OCI-LY3 (cell line): ENCODE measurements at regions not wholly inside any gene's neighbourhood (a gene's known extent, or its start where the extent isn't known, plus 50 kb on each side); places are given as distances from the start of the nearest gene placed in this dataset.
"Not testable (repeated sequence)": the region's sequence is repeated elsewhere in the genome, so short reads cannot be mapped to it uniquely, and the experiment has no call there.

Source experiments
- H2AFZ ChIP-seq: fragments of 200-600, 300-600 bp; shearing (Covaris generic); 2 replicates; pipeline ENCODE4 v1.6.0; 2014; ENCODE audit warnings: antibody characterized with exemption, low read depth, low read length
- H3K27ac ChIP-seq: fragments of 200-600, 300-600 bp; sonication (generic); 2 replicates; pipeline ENCODE4 v1.5.1; 2014; ENCODE audit warnings: mild to moderate bottlenecking, low read length, moderate library complexity, mixed read lengths
- H3K27me3 ChIP-seq: fragments of 200-600, 300-600 bp; sonication (generic); 2 replicates; pipeline ENCODE4 v1.6.1; 2014; ENCODE audit warnings: low read depth, low read length, mixed read lengths
- H3K36me3 ChIP-seq: fragments of 200-600, 300-600 bp; sonication (generic); replicated peaks from 2 replicates; pipeline ENCODE3; 2014; ENCODE audit warnings: low read depth, low read length, mixed read lengths
- H3K4me1 ChIP-seq: fragments of 300-600, 200-600 bp; sonication (generic); 2 replicates; pipeline ENCODE4 v1.6.1; 2014; ENCODE audit warnings: low read length, mixed read lengths
- H3K4me2 ChIP-seq: fragments of 200-600, 300-600 bp; sonication (generic); 2 replicates; pipeline ENCODE4 v1.6.1; 2014; ENCODE audit warnings: low read length, mixed read lengths
- H3K4me3 ChIP-seq: fragments of 300-600, 200-600 bp; sonication (generic); 2 replicates; pipeline ENCODE4 v1.5.1; 2014; ENCODE audit warnings: antibody characterized with exemption, mild to moderate bottlenecking, low read length, moderate library complexity
- H3K79me2 ChIP-seq: fragments of 300-600, 200-600 bp; shearing (Covaris generic); 2 replicates; pipeline ENCODE4 v1.6.1; 2014; ENCODE audit warnings: mild to moderate bottlenecking, low read length, mixed read lengths
- H3K9ac ChIP-seq: fragments of 300-600, 200-600 bp; shearing (Covaris generic); 2 replicates; pipeline ENCODE4 v1.6.0; 2014; ENCODE audit warnings: mild to moderate bottlenecking, low read length, moderate library complexity
- H3K9me3 ChIP-seq: fragments of 200-600, 300-600 bp; shearing (Covaris generic); 2 replicates; pipeline ENCODE4 v1.6.1; 2014; ENCODE audit warnings: low read length, mixed read lengths; ENCODE audit not compliant: insufficient read depth
- H4K20me1 ChIP-seq: fragments of 200-600, 300-600 bp; sonication (generic); 2 replicates; pipeline ENCODE4 v1.6.1; 2016; ENCODE audit warnings: low read length, mixed read lengths; ENCODE audit not compliant: insufficient read depth
- CTCF ChIP-seq: fragments of 200-600, 300-600 bp; sonication (generic); IDR thresholded peaks from 2 replicates; pipeline ENCODE4 v1.5.1; 2014; ENCODE audit warnings: antibody characterized with exemption, low read length, low read depth
- EZH2phosphoT487 ChIP-seq: fragments of 200-600 bp; shearing (Covaris generic); IDR thresholded peaks from 2 replicates; pipeline ENCODE4 v1.6.1; 2018; ENCODE audit warnings: antibody characterized with exemption, mixed run types, low read depth

- Histone ChIP-seq H3K79me2 (no peaks in the 10 kb centered on the region), H3K4me3 (no peak overlapping the region), H3K4me1 (peaks cover 8% of the 10 kb centered on the region), H4K20me1 (no peaks in the 10 kb centered on the region), H3K27ac (no peak overlapping the region), H3K36me3 (no peaks in the 10 kb centered on the region), H3K4me2 (no peak overlapping the region), H3K9ac (no peak overlapping the region), H3K27me3 (no peaks in the 10 kb centered on the region), H3K9me3 (no peaks in the 10 kb centered on the region), H2AFZ (no peak overlapping the region)
- no peak for TF ChIP-seq EZH2phosphoT487
Measured at GRCh38 chr9:33697171-33697570, 98.2 kb upstream of the PRSS3 start.

GRCh38 chr9:33698267-33698666 lies 97.1 kb upstream of the PRSS3 start:
- Histone ChIP-seq H4K20me1 (no peaks in the 10 kb centered on the region), H3K4me1 (peaks cover 8% of the 10 kb centered on the region), H2AFZ (no peak overlapping the region), H3K9me3 (no peaks in the 10 kb centered on the region), H3K27ac (no peak overlapping the region), H3K36me3 (no peaks in the 10 kb centered on the region), H3K27me3 (no peaks in the 10 kb centered on the region), H3K4me3 (no peak overlapping the region), H3K9ac (no peak overlapping the region), H3K4me2 (no peak overlapping the region), H3K79me2 (no peaks in the 10 kb centered on the region)
- TF ChIP-seq CTCF (no peak), EZH2phosphoT487 (no peak)

- H3K27ac ChIP-seq, H3K79me2 ChIP-seq, H3K4me1 ChIP-seq, H3K36me3 ChIP-seq, H2AFZ ChIP-seq, H3K9ac ChIP-seq, H3K4me3 ChIP-seq, H3K9me3 ChIP-seq, H3K4me2 ChIP-seq, H3K27me3 ChIP-seq, H4K20me1 ChIP-seq: not testable (repeated sequence)
Measured at GRCh38 chr9:33700940-33701339, 94.4 kb upstream of the PRSS3 start.

GRCh38 chr9:33703430-33704102 lies 91.8 kb upstream of the PRSS3 start:
- no peaks in the 10 kb centered on the region for H3K36me3 ChIP-seq
- H2AFZ ChIP-seq = no peak overlapping the region
- no peaks in the 10 kb centered on the region for H3K79me2 ChIP-seq
- no peak overlapping the region for H3K4me3 ChIP-seq
- peaks cover 8% of the 10 kb centered on the region for H3K4me1 ChIP-seq
- no peak overlapping the region for H3K27ac ChIP-seq
- H3K9ac ChIP-seq = no peak overlapping the region
- H3K27me3 ChIP-seq = no peaks in the 10 kb centered on the region
- H4K20me1 ChIP-seq = no peaks in the 10 kb centered on the region
- H3K4me2 ChIP-seq = no peak overlapping the region
- H3K9me3 ChIP-seq = 0 out of 2 replicates have a peak, but pooled peaks cover 4% of the 10 kb centered on the region
- no peak for TF ChIP-seq CTCF

- not testable (repeated sequence) for H3K4me2 ChIP-seq, H2AFZ ChIP-seq, H4K20me1 ChIP-seq, H3K9ac ChIP-seq, H3K4me1 ChIP-seq, H3K9me3 ChIP-seq, H3K27ac ChIP-seq, H3K27me3 ChIP-seq, H3K4me3 ChIP-seq, H3K79me2 ChIP-seq, H3K36me3 ChIP-seq
Measured at GRCh38 chr9:33705440-33705839, 89.9 kb upstream of the PRSS3 start.
